GM12878 (cell line): ENCODE measurements at regions not wholly inside any gene's neighbourhood (a gene's known extent, or its start where the extent isn't known, plus 50 kb on each side); places are given as distances from the start of the nearest gene placed in this dataset.

Experiments
- ATAC-seq: fragments of 200-7000 bp; cut with Tn5 transposase; 3 replicates; pipeline ENCODE4 v1.9.1; 2020; ENCODE audit warnings: mild to moderate bottlenecking, moderate library complexity
- BruUV-seq: library from RNA; stranded (reverse); fragments of 400-500 nt; replicated peaks from 2 replicates; lab custom pipeline; 2021; lab: Mats Ljungman, UMichigan
- CTCF ChIA-PET: fragments of 300-600 bp; sonication (Branson Sonifier 250); formaldehyde crosslinking; extraction: SDS; loops from one replicate; lab custom pipeline; 2021; ENCODE audit warnings: inconsistent platforms; lab: Yijun Ruan, JAX
- POLR2A ChIA-PET: fragments of 350-600 bp; formaldehyde crosslinking; extraction: SDS; loops from one replicate; lab custom pipeline; 2021; ENCODE audit warnings: inconsistent platforms; lab: Charles Lee
- RAD21 ChIA-PET: fragments of 300-600 bp; sonication (Branson Sonifier 250); formaldehyde crosslinking; loops from one replicate; lab custom pipeline; 2023; ENCODE audit warnings: antibody characterized with exemption; ENCODE audit not compliant: unreplicated experiment; lab: Charles Lee
- SMC1A ChIA-PET: fragments of 300-600 bp; sonication (Branson Sonifier 250); formaldehyde crosslinking; loops from one replicate; lab custom pipeline; 2023; ENCODE audit not compliant: unreplicated experiment, uncharacterized antibody; lab: Charles Lee
- DNase-seq: peaks from one replicate; pipeline ENCODE4 v3.0.0-alpha.2; 2011; ENCODE audit warnings: low read depth, low spot score
- FAIRE-seq: peaks from 3 replicates; lab custom pipeline; 2011; peaks lifted over from hg19 to GRCh38; lab: Jason Lieb, UNC
- H2AFZ ChIP-seq: 2 replicates; pipeline ENCODE4 v1.6.0; 2011; ENCODE audit warnings: low read depth, low read length, control low read depth; ENCODE audit not compliant: control insufficient read depth
- H3K27ac ChIP-seq: 2 replicates; pipeline ENCODE4 v1.5.1; 2011; ENCODE audit warnings: control low read depth; ENCODE audit not compliant: control insufficient read depth, insufficient read depth
- H3K27me3 ChIP-seq, 2 experiments: replicated peaks in 1 of 2; 2 replicates each; pipeline versions ENCODE4 v1.6.0 to v1.6.1; 2011; ENCODE audit warnings: low read length in 1 of 2; ENCODE audit not compliant: control insufficient read depth in 2 of 2, insufficient read depth in 2 of 2
- H3K36me3 ChIP-seq, 2 experiments: 2 replicates each; pipeline ENCODE4 v1.5.1; 2011; ENCODE audit warnings: low read length in 1 of 2; ENCODE audit not compliant: control insufficient read depth in 2 of 2, insufficient read depth in 2 of 2
- H3K4me1 ChIP-seq: 2 replicates; pipeline ENCODE4 v1.6.1; 2011; ENCODE audit warnings: mild to moderate bottlenecking, low read length, moderate library complexity, mixed read lengths; ENCODE audit not compliant: control insufficient read depth, insufficient read depth
- H3K4me2 ChIP-seq: 2 replicates; pipeline ENCODE4 v1.6.0; 2011; ENCODE audit warnings: control low read depth; ENCODE audit not compliant: control insufficient read depth, insufficient read depth
- H3K4me3 ChIP-seq: fragments of 200-600 bp; sonication (generic); 2 replicates; pipeline ENCODE4 v1.5.1; 2016
- H3K79me2 ChIP-seq: 2 replicates; pipeline ENCODE4 v1.6.0; 2011; ENCODE audit warnings: low read length; ENCODE audit not compliant: control insufficient read depth, insufficient read depth
- H3K9ac ChIP-seq: 2 replicates; pipeline ENCODE4 v1.8.0; 2011; ENCODE audit warnings: low read length, control low read depth, mixed read lengths; ENCODE audit not compliant: control insufficient read depth, insufficient read depth
- H3K9me3 ChIP-seq: replicated peaks from 3 replicates; pipeline ENCODE4 v1.5.1; 2011; ENCODE audit warnings: mild to moderate bottlenecking, low read length; ENCODE audit not compliant: control insufficient read depth, insufficient read depth
- H4K20me1 ChIP-seq: 2 replicates; pipeline ENCODE4 v1.6.0; 2011; ENCODE audit not compliant: control insufficient read depth, insufficient read depth
- BHLHE40 ChIP-seq, 2 experiments: fragments of 450-650 bp in 1 of 2; IDR thresholded peaks; 2 replicates each; pipeline ENCODE4 v1.6.1; 2011 to 2017; ENCODE audit warnings: low read depth in 2 of 2, borderline replicate concordance in 1 of 2, improper control_type of control experiment in 1 of 2, low read length in 1 of 2, mild to moderate bottlenecking in 1 of 2
- EED ChIP-seq: sonication (generic); IDR thresholded peaks from 2 replicates; pipeline ENCODE4 v1.6.1; 2016; ENCODE audit warnings: antibody characterized with exemption, low read depth
- HDAC2 ChIP-seq: fragments of 200-600 bp; sonication (generic); IDR thresholded peaks from 2 replicates; pipeline ENCODE4 v1.6.1; 2017
- HDAC6 ChIP-seq: fragments of 200-600 bp; sonication (generic); IDR thresholded peaks from one replicate; pipeline ENCODE4 v1.8.0; 2017; ENCODE audit warnings: antibody characterized with exemption; ENCODE audit not compliant: unreplicated experiment
- HDGF ChIP-seq: fragments of 450-650 bp; IDR thresholded peaks from 2 replicates; pipeline ENCODE4 v1.6.1; 2016; ENCODE audit warnings: antibody characterized with exemption
- NBN ChIP-seq: fragments of 450-650 bp; IDR thresholded peaks from 2 replicates; pipeline ENCODE4 v1.6.1; 2016
- NFIC ChIP-seq: IDR thresholded peaks from 2 replicates; pipeline ENCODE4 v1.6.1; 2012; ENCODE audit warnings: low read depth, mild to moderate bottlenecking, inconsistent platforms, low read length, moderate library complexity
- NKRF ChIP-seq: fragments of 450-650 bp; conservative IDR thresholded peaks from 2 replicates; pipeline ENCODE4 v1.6.1; 2017; ENCODE audit warnings: mild to moderate bottlenecking, moderate library complexity
- NR2C2 ChIP-seq: IDR thresholded peaks from 2 replicates; pipeline ENCODE4 v1.6.1; 2011; ENCODE audit warnings: borderline replicate concordance, low read depth; ENCODE audit not compliant: control insufficient read depth, insufficient read length
- NR2F1 ChIP-seq: fragments of 450-650 bp; conservative IDR thresholded peaks from 2 replicates; pipeline ENCODE4 v1.6.1; 2017; ENCODE audit warnings: mild to moderate bottlenecking
- RAD21 ChIP-seq: IDR thresholded peaks from 2 replicates; pipeline ENCODE4 v1.6.1; 2011; ENCODE audit warnings: mild to moderate bottlenecking, low read depth, low read length, moderate library complexity; ENCODE audit not compliant: insufficient read depth
- RBBP5 ChIP-seq: fragments of 200-600 bp; sonication (generic); conservative IDR thresholded peaks from 2 replicates; pipeline ENCODE4 v1.6.1; 2016
- SIX5 ChIP-seq: IDR thresholded peaks from 2 replicates; pipeline ENCODE4 v1.6.1; 2011; ENCODE audit warnings: mild to moderate bottlenecking, low read depth, low read length, moderate library complexity; ENCODE audit not compliant: severe bottlenecking
- ZBTB4 ChIP-seq: fragments of 450-650 bp; formaldehyde crosslinking; IDR thresholded peaks from 2 replicates; pipeline ENCODE4 v1.4.0; 2022; ENCODE audit warnings: mild to moderate bottlenecking, moderate library complexity
- WGBS: methylation state at CpG from one replicate; pipeline ENCODE4 v1.1.6; 2016; ENCODE audit warnings: low lambda C conversion rate; ENCODE audit not compliant: insufficient replicate concordance, insufficient coverage; ENCODE audit errors: missing lambda C conversion rate; 5-methylcytosine and 5-hydroxymethylcytosine counted together
- in situ Hi-C: fragments of 300-500 bp; cut with MboI; formaldehyde crosslinking; loops from 9 replicates; pipeline ENCODE4 v1.14.3; 2018; ENCODE audit warnings: mixed read lengths
- intact Hi-C: fragments of 100-400 bp; cut with micrococcal nuclease; formaldehyde crosslinking; loops from one replicate; pipeline ENCODE4 v1.14.2; 2022; ENCODE audit not compliant: unreplicated experiment

GRCh38 chr4:37101182-37101581 is 143.4 kb upstream of the NWD2 start:
- no peak for DNase-seq
- Histone ChIP-seq H3K27me3 (no peaks in the 10 kb centered on the region), H3K9ac (no peak overlapping the region), H3K4me1 (no peaks in the 10 kb centered on the region), H3K36me3 (no peaks in the 10 kb centered on the region), H4K20me1 (no peaks in the 10 kb centered on the region), H2AFZ (no peak overlapping the region), H3K9me3 (no peaks in the 10 kb centered on the region), H3K4me2 (no peak overlapping the region), H3K4me3 (no peak overlapping the region), H3K27ac (no peak overlapping the region), H3K79me2 (no peaks in the 10 kb centered on the region)
- FAIRE-seq: no peak
- RAD21 ChIA-PET: no interaction called here
- intact Hi-C loops (no loop called here), in situ Hi-C loops (no loop called here)
- SMC1A ChIA-PET: no interaction called here
- no TSS peak for BruUV-seq
- ATAC-seq: no peak
- WGBS: 45% methylated on average over 3 of the region's 3 CpGs
- TF ChIP-seq NBN (no peak), HDAC6 (no peak), RBBP5 (no peak), NR2F1 (no peak), EED (no peak), SIX5 (no peak), HDAC2 (no peak), NKRF (no peak), ZBTB4 (CRISPR knock-in tag) (no peak), BHLHE40 (IDR thresholded peaks at IDR 0.05; ENCODE audit: borderline replicate concordance in 1 of 2, low read depth in 2 of 2, low read length in 1 of 2) (no peak), RAD21 (no peak), NFIC (no peak), NR2C2 (no peak), HDGF (no peak)
- CTCF ChIA-PET: no interaction called here
- POLR2A ChIA-PET: no interaction called here
